NB4 (cell line): ENCODE measurements at regions not wholly inside any gene's neighbourhood (a gene's known extent, or its start where the extent isn't known, plus 50 kb on each side); places are given as distances from the start of the nearest gene placed in this dataset.

Source experiments
- DNase-seq: peaks from one replicate; pipeline ENCODE4 v3.0.0; 2010; ENCODE audit warnings: low read depth
- H3K4me3 ChIP-seq: one replicate; pipeline ENCODE4 v1.5.1; 2011; ENCODE audit warnings: mild to moderate bottlenecking, low read depth, low read length, moderate library complexity
- CTCF ChIP-seq: IDR thresholded peaks from one replicate; pipeline ENCODE4 v1.5.1; 2012; ENCODE audit warnings: low read depth, low read length
- MAX ChIP-seq: IDR thresholded peaks from 2 replicates; pipeline ENCODE4 v1.6.1; 2011; ENCODE audit warnings: low read depth, low read length
- MYC ChIP-seq: IDR thresholded peaks from 2 replicates; pipeline ENCODE4 v1.6.1; 2011; ENCODE audit warnings: low read depth, low read length
- POLR2A ChIP-seq: IDR thresholded peaks from 2 replicates; pipeline ENCODE4 v1.6.1; 2011; ENCODE audit warnings: mild to moderate bottlenecking; ENCODE audit not compliant: insufficient read length; ENCODE audit errors: extremely low read depth

GRCh38 chr10:83577421-83577820, 561.9 kb upstream of the GHITM start:
- no peak for TF ChIP-seq CTCF
- TF ChIP-seq MYC: no peak
- H3K4me3 ChIP-seq: no peak overlapping the region
- DNase-seq: no peak

- DNase-seq: no peak
- H3K4me3 ChIP-seq: no peak overlapping the region
These were observed 558.8 kb upstream of the GHITM start for GRCh38 chr10:83580373-83581012.

GRCh38 chr10:83582407-83583095, 556.8 kb upstream of the GHITM start:
- no peak overlapping the region for H3K4me3 ChIP-seq
- no peak for DNase-seq
- TF ChIP-seq CTCF (no peak), MAX (no peak), MYC (no peak), POLR2A (no peak)

More at GRCh38 chr10:83580373-83581012, 558.8 kb upstream of the GHITM start:
- TF ChIP-seq POLR2A (no peak), MAX (no peak), CTCF (no peak), MYC (no peak)

GRCh38 chr10:83585686-83586085, 553.6 kb upstream of the GHITM start:
- TF ChIP-seq CTCF (no peak), POLR2A (no peak), MAX (no peak), MYC (no peak)
- no peak for DNase-seq
- no peak overlapping the region for H3K4me3 ChIP-seq

GRCh38 chr10:83592337-83592935, 546.9 kb upstream of the GHITM start:
- H3K4me3 ChIP-seq: no peak overlapping the region
- no peak for TF ChIP-seq POLR2A
- no peak for TF ChIP-seq MYC
- TF ChIP-seq CTCF: no peak
- TF ChIP-seq MAX: no peak
- no peak for DNase-seq
